ENCODE measurements at regions not wholly inside any gene's neighbourhood (a gene's known extent, or its start where the extent isn't known, plus 50 kb on each side); places are given as distances from the start of the nearest gene placed in this dataset.

- no peak for TF ChIP-seq POLR2A (IDR thresholded peaks at IDR 0.05; ENCODE audit: low read depth, low read length)
- TF ChIP-seq POLR2AphosphoS5 (IDR thresholded peaks at IDR 0.05; ENCODE audit: low read depth, low read length) = no peak
Observed at GRCh38 chr6:119442776-119443184, 93.2 kb upstream of the MAN1A1 start.
